ENCODE measurements at regions not wholly inside any gene's neighbourhood (a gene's known extent, or its start where the extent isn't known, plus 50 kb on each side); places are given as distances from the start of the nearest gene placed in this dataset.
"Not testable (repeated sequence)": the region's sequence is repeated elsewhere in the genome, so short reads cannot be mapped to it uniquely, and the experiment has no call there.

GRCh38 chrX:144197057-144197456 is 313.2 kb downstream of the UBE2NL start:
- DNase-seq (ENCODE audit: low spot score): not testable (repeated sequence)

- not testable (repeated sequence) for DNase-seq (ENCODE audit: low spot score)
Observed at GRCh38 chrX:144202726-144203125, 318.9 kb downstream of the UBE2NL start.

- not testable (repeated sequence) for DNase-seq (ENCODE audit: low spot score)
Observed at GRCh38 chrX:144208360-144209024, 324.6 kb downstream of the UBE2NL start.

- DNase-seq (ENCODE audit: low spot score): no peak
Observed at GRCh38 chrX:144214651-144215050, 330.8 kb downstream of the UBE2NL start.

DNA sequence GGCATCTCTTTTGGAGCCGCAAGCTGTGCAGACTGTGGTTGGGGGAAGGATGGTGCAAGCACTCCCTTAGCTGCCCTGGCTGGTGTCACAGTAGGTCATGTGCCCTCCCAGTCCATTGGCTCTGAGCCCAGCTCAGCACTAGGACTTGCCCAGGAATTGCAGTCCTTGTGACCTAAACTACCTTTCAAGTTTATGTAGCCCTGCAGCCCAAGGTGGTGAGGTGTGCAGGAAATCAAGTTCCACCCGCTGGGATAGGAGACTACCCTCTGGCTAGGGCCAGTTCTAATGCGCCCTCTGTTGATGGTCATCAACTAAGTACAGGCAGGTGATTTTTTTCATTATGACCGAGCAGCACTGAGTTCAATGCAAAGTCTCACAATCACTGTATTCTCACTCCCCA is 335.2 kb downstream of the UBE2NL start:
- no peak for DNase-seq (ENCODE audit: low spot score)

DNA sequence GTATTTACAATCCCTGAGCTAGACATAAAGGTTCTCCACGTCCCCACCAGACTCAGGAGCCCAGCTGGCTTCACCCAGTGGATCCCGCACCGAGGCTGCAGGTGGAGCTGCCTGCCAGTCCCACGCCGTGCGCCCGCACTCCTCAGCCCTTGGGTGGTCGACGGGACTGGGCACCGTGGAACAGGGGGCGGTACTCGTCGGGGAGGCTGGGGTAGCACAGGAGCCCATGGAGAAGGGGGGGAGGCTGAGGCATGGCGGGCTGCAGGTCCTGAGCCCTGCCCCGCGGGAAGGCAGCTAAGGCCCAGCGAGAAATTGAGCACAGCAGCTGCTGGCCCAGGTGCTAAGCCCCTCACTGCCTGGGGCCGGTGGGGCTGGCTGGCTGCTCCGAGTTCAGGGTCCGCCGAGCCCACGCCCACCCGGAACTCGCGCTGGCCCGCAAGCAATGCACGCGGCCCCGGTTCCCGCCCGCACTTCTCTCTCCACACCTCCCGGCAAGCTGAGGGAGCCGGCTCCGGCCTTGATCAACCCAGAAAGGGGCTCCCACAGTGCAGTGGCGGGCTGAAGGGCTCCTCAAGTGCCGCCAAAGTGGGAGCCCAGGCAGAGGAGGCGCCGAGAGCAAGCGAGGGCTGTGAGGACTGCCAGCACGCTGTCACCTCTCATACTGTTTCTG is 347.4 kb downstream of the UBE2NL start:
- not testable (repeated sequence) for DNase-seq (ENCODE audit: low spot score)

DNA sequence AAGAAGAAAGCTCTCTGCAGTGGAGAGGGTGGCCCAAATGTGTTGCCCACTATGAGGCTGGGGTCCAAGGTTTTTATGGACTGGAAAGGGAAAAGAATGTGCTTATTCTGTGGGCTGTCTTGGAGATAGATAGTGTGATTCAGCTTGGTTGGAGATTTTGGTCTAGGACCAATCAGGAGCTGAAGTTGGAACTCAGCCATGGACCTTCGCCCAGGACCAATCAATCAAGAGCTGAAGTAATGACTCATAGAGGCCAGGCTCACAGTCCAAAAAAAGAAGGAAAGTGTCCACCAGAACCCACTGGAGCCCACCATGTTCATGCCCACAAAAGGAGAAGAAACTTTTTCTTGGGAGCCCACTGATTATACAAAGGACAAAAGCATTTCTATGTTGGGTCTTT is 369.5 kb downstream of the UBE2NL start:
- DNase-seq (ENCODE audit: low spot score): no peak

- DNase-seq (ENCODE audit: low spot score): no peak
Observed at GRCh38 chrX:144259054-144259453, 375.2 kb downstream of the UBE2NL start.

- DNase-seq (ENCODE audit: low spot score): no peak
Observed at GRCh38 chrX:144265641-144266040, 381.8 kb downstream of the UBE2NL start.

DNA sequence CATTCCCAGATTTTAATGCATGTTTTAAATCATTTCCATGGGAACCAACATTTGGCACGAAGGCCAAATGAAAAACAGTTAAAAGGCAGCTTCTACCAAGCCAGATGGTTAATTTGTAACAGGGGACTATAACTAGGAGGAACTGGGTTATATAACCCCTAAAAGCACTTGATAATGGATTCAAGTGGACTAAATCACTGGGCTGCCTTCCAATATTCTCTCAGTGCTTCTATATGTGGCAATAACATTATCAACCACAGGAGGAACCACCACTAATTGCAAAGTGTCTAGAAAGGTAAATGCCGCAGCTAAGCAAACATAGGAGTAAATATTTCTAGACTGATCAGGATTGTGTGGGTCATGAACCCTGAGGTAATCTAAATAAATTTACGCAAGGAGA is 391.5 kb downstream of the UBE2NL start:
- DNase-seq (ENCODE audit: low spot score): no peak

GRCh38 chrX:144275843-144276242 is 392.0 kb downstream of the UBE2NL start:
- DNase-seq (ENCODE audit: low spot score): no peak

DNA sequence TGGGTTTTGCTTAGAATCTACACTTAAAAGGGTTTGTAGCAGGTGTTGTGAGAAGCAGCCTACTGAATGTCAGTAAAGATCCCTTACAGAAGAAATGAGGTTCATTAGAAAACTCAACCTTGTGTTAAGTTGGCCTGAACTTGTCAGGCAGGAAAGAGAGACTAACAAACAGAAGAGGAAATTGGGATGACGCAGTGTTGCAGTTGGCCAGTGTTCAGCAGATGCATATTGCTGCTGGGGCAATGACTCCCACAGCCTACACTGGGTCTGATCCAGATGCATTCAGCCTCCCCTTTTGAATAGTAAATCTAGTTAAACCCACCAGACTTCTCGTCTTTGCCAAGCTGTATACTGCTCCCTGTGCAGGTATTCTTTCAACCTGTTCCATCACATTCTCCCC is 409.4 kb downstream of the UBE2NL start:
- no peak for DNase-seq (ENCODE audit: low spot score)

GRCh38 chrX:144295921-144296320 is 412.1 kb downstream of the UBE2NL start:
- DNase-seq (ENCODE audit: low spot score): no peak

DNA sequence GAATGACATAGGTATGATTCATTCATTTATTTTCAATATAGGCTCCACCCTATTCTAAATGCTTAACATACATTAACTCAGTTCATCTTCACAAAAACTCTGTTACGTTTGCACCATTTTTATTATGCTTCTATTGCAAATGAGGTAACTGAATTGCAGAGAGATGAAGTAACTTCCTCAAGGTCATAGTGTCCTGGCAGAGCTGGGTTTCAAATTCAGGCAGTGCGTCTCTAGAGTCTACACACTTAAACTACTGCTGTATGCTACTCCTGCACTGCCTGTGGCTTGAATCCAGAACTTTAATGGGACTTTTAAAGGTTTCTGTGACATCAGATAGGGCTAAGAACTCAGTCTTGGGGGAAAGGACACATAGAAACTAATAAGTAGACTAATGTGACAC is 413.4 kb downstream of the UBE2NL start:
- DNase-seq (ENCODE audit: low spot score): no peak

DNA sequence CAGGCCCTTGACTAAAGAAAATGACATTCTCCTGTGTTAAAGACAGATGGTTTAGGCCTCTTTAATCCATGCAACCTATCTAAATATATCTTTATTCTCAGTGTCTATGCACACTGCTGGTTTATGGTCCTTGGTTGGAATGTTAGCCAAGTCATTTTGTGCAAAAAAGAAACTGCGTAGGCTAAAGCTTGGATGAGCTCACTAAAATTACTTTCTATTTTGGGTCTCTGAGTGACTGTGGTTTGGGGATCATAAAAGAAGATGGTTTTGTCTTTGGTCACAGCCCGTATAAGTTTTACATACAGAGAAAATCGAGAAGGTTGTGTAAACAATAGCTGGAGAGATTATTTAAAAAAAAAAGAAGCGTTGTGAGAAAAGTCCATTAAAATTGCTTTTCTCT is 443.6 kb downstream of the UBE2NL start:
- DNase-seq (ENCODE audit: low spot score): no peak

DNA sequence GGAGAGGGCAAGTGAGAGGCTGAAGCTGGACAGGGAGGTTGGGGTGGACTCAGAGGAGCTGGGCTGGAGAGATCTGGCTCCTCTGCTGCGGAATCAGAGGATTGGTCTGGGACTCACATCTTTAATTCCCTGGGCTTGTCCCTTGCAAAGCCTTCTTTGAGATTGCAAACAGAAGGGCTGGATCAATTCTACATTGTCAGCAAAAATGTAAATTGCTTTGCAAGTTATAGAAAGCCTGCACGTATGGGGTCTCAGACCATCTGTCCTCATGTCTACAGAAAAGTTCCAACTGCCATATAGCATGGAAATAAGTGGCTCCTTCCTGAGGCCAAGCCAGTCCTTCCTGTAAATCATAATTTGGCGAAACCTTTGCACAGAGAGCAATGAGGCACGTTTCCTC is 449.6 kb downstream of the UBE2NL start:
- no peak for DNase-seq (ENCODE audit: low spot score)

DNA sequence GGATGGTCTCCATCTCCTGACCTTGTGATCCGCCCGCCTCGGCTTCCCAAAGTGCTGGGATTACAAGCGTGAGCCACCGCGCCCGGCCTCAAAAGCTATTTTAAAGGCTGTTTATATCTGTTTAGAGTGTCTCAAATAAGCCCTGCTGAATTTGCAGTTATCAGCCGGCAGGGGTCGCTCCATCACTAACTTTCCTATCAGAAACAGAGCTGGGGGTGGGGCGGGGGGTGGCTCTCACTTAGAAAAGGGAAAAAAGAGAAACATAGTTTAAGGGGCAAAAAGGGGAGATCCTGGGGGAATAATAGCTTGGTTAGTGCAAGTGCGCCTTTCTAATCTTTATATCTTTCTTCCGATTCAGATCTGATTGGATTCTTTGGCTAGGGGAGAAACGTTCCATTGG is 450.7 kb downstream of the UBE2NL start:
- DNase-seq (ENCODE audit: low spot score): peak; percentile 15

- no peak for DNase-seq (ENCODE audit: low spot score)
Observed at GRCh38 chrX:144335402-144335801, 451.5 kb downstream of the UBE2NL start.

- DNase-seq (ENCODE audit: low spot score): no peak
Observed at GRCh38 chrX:144379156-144379555, 495.3 kb downstream of the UBE2NL start.

DNA sequence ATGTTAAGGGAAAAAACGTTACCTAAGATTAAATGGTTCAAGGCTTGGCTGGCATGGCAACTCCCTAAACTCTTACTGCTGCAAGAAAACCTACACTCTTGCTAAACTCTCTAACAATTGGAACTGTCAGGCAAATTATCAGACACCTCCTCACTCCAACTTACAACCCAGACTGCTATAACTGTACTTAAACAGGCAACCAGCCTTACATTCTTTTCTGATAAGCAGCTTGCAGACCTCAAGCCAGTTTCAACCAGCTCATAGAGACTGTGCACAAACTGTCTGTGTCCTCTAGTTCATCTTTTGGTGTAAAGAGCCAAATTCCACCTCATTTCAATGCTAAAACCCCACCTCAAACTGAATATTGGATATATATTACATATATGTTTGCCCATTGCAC is 504.9 kb downstream of the UBE2NL start:
- no peak for DNase-seq (ENCODE audit: low spot score)

Data from activated CD4-positive, alpha-beta T cell treated with anti-CD3 and anti-CD28 coated beads, Interleukin-2, Interleukin-4, amounts not matched to agents 100 ng/mL and 50 ng/mL, durations not matched to agents 16 hours and 8 hours (primary cell).